ENCODE measurements at regions not wholly inside any gene's neighbourhood (a gene's known extent, or its start where the extent isn't known, plus 50 kb on each side); places are given as distances from the start of the nearest gene placed in this dataset.
"Not testable (repeated sequence)": the region's sequence is repeated elsewhere in the genome, so short reads cannot be mapped to it uniquely, and the experiment has no call there.

- 85% methylated on average over 1 of the region's 1 CpG for WGBS (ENCODE audit: insufficient coverage)
- H3K27me3 ChIP-seq (replicated peaks in 2 of 5; ENCODE audit: control insufficient read depth in 4 of 5, insufficient read depth in 5 of 5, low read length in 4 of 5): no peaks in the 10 kb centered on the region
Measured at GRCh38 chrX:127490000-127490399, 562.2 kb downstream of the ACTRT1 start.

DNA sequence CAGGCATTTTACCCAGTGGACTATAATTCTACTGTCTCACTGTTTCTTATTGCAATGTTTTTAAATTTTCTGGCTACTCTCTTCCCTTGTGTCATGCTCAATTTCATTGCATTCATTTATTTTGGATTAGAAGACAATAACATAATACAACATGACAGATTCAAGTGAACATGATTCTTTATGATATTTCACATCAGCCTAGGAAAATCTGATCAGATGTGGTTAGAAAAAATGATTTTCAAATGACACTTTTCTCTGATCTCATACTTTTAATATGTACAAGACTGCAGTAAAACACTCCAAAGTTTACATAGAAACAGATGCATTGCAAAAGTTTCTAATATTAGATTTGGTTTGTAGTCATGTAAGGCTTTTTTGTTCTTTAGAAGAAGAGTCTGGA lies 586.0 kb downstream of the ACTRT1 start:
- Histone ChIP-seq H3K36me3 (ENCODE audit: control insufficient read depth in 4 of 4, insufficient read depth in 4 of 4, low read length in 3 of 4) (no peaks in the 10 kb centered on the region), H3K27ac (ENCODE audit: insufficient read depth in 1 of 2, low read depth in 1 of 2, low read length in 2 of 2, poor library complexity in 1 of 2, severe bottlenecking in 2 of 2) (no peak overlapping the region), H3K9me3 (ENCODE audit: control extremely low read depth in 1 of 5, control insufficient read depth in 4 of 5, insufficient read depth in 2 of 5, low read depth in 1 of 5, low read length in 4 of 5) (no peaks in the 10 kb centered on the region), H3K4me3 (ENCODE audit: control insufficient read depth in 1 of 7, extremely low read depth in 1 of 7, insufficient read depth in 4 of 7, low read depth in 2 of 7, low read length in 6 of 7) (no peak overlapping the region), H3K4me1 (ENCODE audit: control extremely low read depth in 1 of 4, control insufficient read depth in 4 of 4, insufficient read depth in 4 of 4, low read length in 3 of 4) (no peaks in the 10 kb centered on the region), H3K27me3 (replicated peaks in 2 of 5; ENCODE audit: control insufficient read depth in 4 of 5, insufficient read depth in 5 of 5, low read length in 4 of 5) (no peaks in the 10 kb centered on the region)
- POLR2A ChIA-PET: no interaction called here
- CTCF ChIA-PET: no interaction called here
- DNase-seq: no peak

More at GRCh38 chrX:127490000-127490399, 562.2 kb downstream of the ACTRT1 start:
- H3K27ac ChIP-seq (ENCODE audit: insufficient read depth in 1 of 2, low read depth in 1 of 2, low read length in 2 of 2, poor library complexity in 1 of 2, severe bottlenecking in 2 of 2): no peak overlapping the region
- H3K4me3 ChIP-seq (ENCODE audit: control insufficient read depth in 1 of 7, extremely low read depth in 1 of 7, insufficient read depth in 4 of 7, low read depth in 2 of 7, low read length in 6 of 7): no peak overlapping the region
- POLR2A ChIA-PET: no interaction called here
- peak in 2 of 3 donors; percentile 1 to 3 for DNase-seq
- peaks cover 0 to 18% (median 7%) of the 10 kb centered on the region in 4 experiments for H3K4me1 ChIP-seq (ENCODE audit: control extremely low read depth in 1 of 4, control insufficient read depth in 4 of 4, insufficient read depth in 4 of 4, low read length in 3 of 4)
- CTCF ChIA-PET: no interaction called here
- no peaks in the 10 kb centered on the region for H3K36me3 ChIP-seq (ENCODE audit: control insufficient read depth in 4 of 4, insufficient read depth in 4 of 4, low read length in 3 of 4)
- peaks cover 0 to 9% (median 0%) of the 10 kb centered on the region in 5 experiments for H3K9me3 ChIP-seq (ENCODE audit: control extremely low read depth in 1 of 5, control insufficient read depth in 4 of 5, insufficient read depth in 2 of 5, low read depth in 1 of 5, low read length in 4 of 5)

DNA sequence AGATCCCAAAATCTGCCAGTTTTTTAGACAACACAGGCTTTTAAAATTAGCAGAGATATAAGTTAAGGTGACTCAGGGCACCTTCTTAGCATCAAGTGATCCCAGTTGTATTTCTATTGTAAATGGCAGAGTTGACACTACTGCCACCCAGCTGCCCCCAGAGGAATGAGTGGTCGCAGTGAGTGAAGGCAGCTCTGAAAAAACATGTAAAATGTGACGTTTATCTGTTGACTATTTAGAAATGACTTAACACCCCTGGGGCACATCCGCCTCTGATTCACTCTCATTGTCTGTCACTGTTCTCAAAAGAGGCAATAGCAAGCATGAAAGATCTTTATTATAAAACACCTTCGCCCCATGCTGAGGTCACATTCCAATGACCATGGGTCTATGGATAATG lies 592.4 kb downstream of the ACTRT1 start:
- POLR2A ChIA-PET: no interaction called here
- Histone ChIP-seq H3K4me1 (ENCODE audit: control extremely low read depth in 1 of 4, control insufficient read depth in 4 of 4, insufficient read depth in 4 of 4, low read length in 3 of 4) (no peaks in the 10 kb centered on the region), H3K36me3 (ENCODE audit: control insufficient read depth in 4 of 4, insufficient read depth in 4 of 4, low read length in 3 of 4) (no peaks in the 10 kb centered on the region), H3K4me3 (ENCODE audit: control insufficient read depth in 1 of 7, extremely low read depth in 1 of 7, insufficient read depth in 4 of 7, low read depth in 2 of 7, low read length in 6 of 7) (no peak overlapping the region), H3K9me3 (ENCODE audit: control extremely low read depth in 1 of 5, control insufficient read depth in 4 of 5, insufficient read depth in 2 of 5, low read depth in 1 of 5, low read length in 4 of 5) (no peaks in the 10 kb centered on the region), H3K27ac (ENCODE audit: insufficient read depth in 1 of 2, low read depth in 1 of 2, low read length in 2 of 2, poor library complexity in 1 of 2, severe bottlenecking in 2 of 2) (no peak overlapping the region), H3K27me3 (replicated peaks in 2 of 5; ENCODE audit: control insufficient read depth in 4 of 5, insufficient read depth in 5 of 5, low read length in 4 of 5) (no peaks in the 10 kb centered on the region)
- DNase-seq: no peak
- 57% methylated on average over 1 of the region's 4 CpGs for WGBS (ENCODE audit: insufficient coverage)
- CTCF ChIA-PET: no interaction called here

DNA sequence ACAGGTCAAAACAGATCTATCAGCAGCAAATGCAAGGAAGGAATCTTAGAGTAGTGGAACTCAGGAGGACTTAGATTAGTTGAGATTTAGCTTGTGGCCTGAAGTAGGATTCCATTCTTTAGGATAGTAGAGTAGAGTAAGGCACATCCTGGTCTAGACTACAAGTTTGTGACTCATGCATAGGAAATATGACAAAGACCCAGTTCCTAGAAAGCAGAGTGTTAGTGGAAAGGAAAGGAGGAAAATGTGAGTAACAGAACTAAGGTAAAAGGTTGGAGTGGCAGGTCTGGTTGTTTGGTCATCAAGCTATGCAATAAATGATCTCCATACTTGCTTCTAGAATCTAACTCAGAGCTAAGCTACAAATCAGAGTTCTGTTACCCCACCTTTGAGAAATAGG lies 595.0 kb downstream of the ACTRT1 start:
- Histone ChIP-seq H3K36me3 (ENCODE audit: control insufficient read depth in 4 of 4, insufficient read depth in 4 of 4, low read length in 3 of 4) (no peaks in the 10 kb centered on the region), H3K4me3 (ENCODE audit: control insufficient read depth in 1 of 7, extremely low read depth in 1 of 7, insufficient read depth in 4 of 7, low read depth in 2 of 7, low read length in 6 of 7) (no peak overlapping the region), H3K4me1 (ENCODE audit: control extremely low read depth in 1 of 4, control insufficient read depth in 4 of 4, insufficient read depth in 4 of 4, low read length in 3 of 4) (no peaks in the 10 kb centered on the region), H3K27ac (ENCODE audit: insufficient read depth in 1 of 2, low read depth in 1 of 2, low read length in 2 of 2, poor library complexity in 1 of 2, severe bottlenecking in 2 of 2) (no peak overlapping the region), H3K9me3 (ENCODE audit: control extremely low read depth in 1 of 5, control insufficient read depth in 4 of 5, insufficient read depth in 2 of 5, low read depth in 1 of 5, low read length in 4 of 5) (no peaks in the 10 kb centered on the region), H3K27me3 (replicated peaks in 2 of 5; ENCODE audit: control insufficient read depth in 4 of 5, insufficient read depth in 5 of 5, low read length in 4 of 5) (no peaks in the 10 kb centered on the region)
- ChIA-PET POLR2A (no interaction called here), CTCF (no interaction called here)
- DNase-seq: no peak

DNA sequence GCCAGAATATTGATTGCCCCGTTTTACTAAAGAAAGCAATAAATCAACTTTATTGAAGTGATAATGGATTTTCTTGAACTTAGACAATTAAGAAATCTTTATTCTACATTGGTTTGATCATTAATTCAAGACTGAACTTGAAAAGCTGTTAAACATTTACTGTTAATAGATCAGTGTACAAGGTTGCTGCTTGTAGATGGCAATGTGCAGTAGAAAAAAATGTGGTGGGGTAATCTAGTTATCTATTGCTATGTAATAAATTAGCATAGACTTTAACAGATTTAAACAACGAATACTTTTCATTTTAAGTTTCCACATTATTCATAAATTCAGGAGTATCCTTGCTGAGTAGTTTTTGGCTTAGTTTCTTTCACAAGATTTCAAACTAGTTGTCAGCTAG lies 612.5 kb downstream of the ACTRT1 start:
- Histone ChIP-seq H3K36me3 (ENCODE audit: control insufficient read depth in 4 of 4, insufficient read depth in 4 of 4, low read length in 3 of 4) (no peaks in the 10 kb centered on the region), H3K4me3 (ENCODE audit: control insufficient read depth in 1 of 7, extremely low read depth in 1 of 7, insufficient read depth in 4 of 7, low read depth in 2 of 7, low read length in 6 of 7) (no peak overlapping the region), H3K27ac (ENCODE audit: insufficient read depth in 1 of 2, low read depth in 1 of 2, low read length in 2 of 2, poor library complexity in 1 of 2, severe bottlenecking in 2 of 2) (no peak overlapping the region), H3K27me3 (replicated peaks in 2 of 5; ENCODE audit: control insufficient read depth in 4 of 5, insufficient read depth in 5 of 5, low read length in 4 of 5) (no peaks in the 10 kb centered on the region), H3K9me3 (ENCODE audit: control extremely low read depth in 1 of 5, control insufficient read depth in 4 of 5, insufficient read depth in 2 of 5, low read depth in 1 of 5, low read length in 4 of 5) (no peaks in the 10 kb centered on the region), H3K4me1 (ENCODE audit: control extremely low read depth in 1 of 4, control insufficient read depth in 4 of 4, insufficient read depth in 4 of 4, low read length in 3 of 4) (no peaks in the 10 kb centered on the region)
- POLR2A ChIA-PET: no interaction called here
- CTCF ChIA-PET: no interaction called here
- WGBS (ENCODE audit: insufficient coverage): no CpG with 5 or more reads among the region's 2 CpGs
- no peak for DNase-seq

- no peak for DNase-seq
- CTCF ChIA-PET: no interaction called here
- H3K27ac ChIP-seq (ENCODE audit: insufficient read depth in 1 of 2, low read depth in 1 of 2, low read length in 2 of 2, poor library complexity in 1 of 2, severe bottlenecking in 2 of 2): no peak overlapping the region
- H3K36me3 ChIP-seq (ENCODE audit: control insufficient read depth in 4 of 4, insufficient read depth in 4 of 4, low read length in 3 of 4): no peaks in the 10 kb centered on the region
- H3K9me3 ChIP-seq (ENCODE audit: control extremely low read depth in 1 of 5, control insufficient read depth in 4 of 5, insufficient read depth in 2 of 5, low read depth in 1 of 5, low read length in 4 of 5): no peaks in the 10 kb centered on the region
- no peaks in the 10 kb centered on the region for H3K4me1 ChIP-seq (ENCODE audit: control extremely low read depth in 1 of 4, control insufficient read depth in 4 of 4, insufficient read depth in 4 of 4, low read length in 3 of 4)
- H3K4me3 ChIP-seq (ENCODE audit: control insufficient read depth in 1 of 7, extremely low read depth in 1 of 7, insufficient read depth in 4 of 7, low read depth in 2 of 7, low read length in 6 of 7): no peak overlapping the region
- POLR2A ChIA-PET: no interaction called here
- no CpG with 5 or more reads among the region's 2 CpGs for WGBS (ENCODE audit: insufficient coverage)
- no peaks in the 10 kb centered on the region for H3K27me3 ChIP-seq (replicated peaks in 2 of 5; ENCODE audit: control insufficient read depth in 4 of 5, insufficient read depth in 5 of 5, low read length in 4 of 5)
Measured at GRCh38 chrX:127405946-127406345, 586.4 kb downstream of the PRR32 start.

DNA sequence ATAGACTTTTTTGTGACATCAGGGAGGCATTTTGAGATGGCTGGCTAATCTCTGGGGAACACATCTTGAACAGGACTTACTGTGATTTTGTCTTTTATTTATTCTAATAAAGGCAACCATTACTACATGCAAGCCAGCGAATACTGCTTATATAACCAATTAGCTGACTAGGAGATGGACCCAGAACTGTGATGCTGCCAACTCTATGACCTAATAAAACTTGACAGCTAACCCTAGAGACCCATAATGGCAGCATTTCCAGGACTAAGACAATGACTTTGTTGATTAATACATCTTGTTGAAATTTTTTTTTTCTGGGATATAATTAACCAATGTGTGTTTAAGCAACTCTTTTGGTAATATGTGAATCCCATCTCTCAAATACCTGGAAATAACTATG lies 584.6 kb downstream of the PRR32 start:
- Histone ChIP-seq H3K36me3 (ENCODE audit: control insufficient read depth in 4 of 4, insufficient read depth in 4 of 4, low read length in 3 of 4) (no peaks in the 10 kb centered on the region), H3K4me3 (ENCODE audit: control insufficient read depth in 1 of 7, extremely low read depth in 1 of 7, insufficient read depth in 4 of 7, low read depth in 2 of 7, low read length in 6 of 7) (no peak overlapping the region), H3K27ac (ENCODE audit: insufficient read depth in 1 of 2, low read depth in 1 of 2, low read length in 2 of 2, poor library complexity in 1 of 2, severe bottlenecking in 2 of 2) (no peak overlapping the region), H3K27me3 (replicated peaks in 2 of 5; ENCODE audit: control insufficient read depth in 4 of 5, insufficient read depth in 5 of 5, low read length in 4 of 5) (no peaks in the 10 kb centered on the region), H3K9me3 (ENCODE audit: control extremely low read depth in 1 of 5, control insufficient read depth in 4 of 5, insufficient read depth in 2 of 5, low read depth in 1 of 5, low read length in 4 of 5) (no peaks in the 10 kb centered on the region), H3K4me1 (ENCODE audit: control extremely low read depth in 1 of 4, control insufficient read depth in 4 of 4, insufficient read depth in 4 of 4, low read length in 3 of 4) (peaks cover 0 to 4% (median under 1%) of the 10 kb centered on the region in 4 experiments)
- CTCF ChIA-PET: no interaction called here
- DNase-seq: no peak
- POLR2A ChIA-PET: no interaction called here
- WGBS (ENCODE audit: insufficient coverage): no CpG with 5 or more reads among the region's 1 CpG

GRCh38 chrX:127400231-127400630 lies 580.7 kb downstream of the PRR32 start:
- 47% methylated on average over 2 of the region's 4 CpGs for WGBS (ENCODE audit: insufficient coverage)
- H3K9me3 ChIP-seq (ENCODE audit: control extremely low read depth in 1 of 5, control insufficient read depth in 4 of 5, insufficient read depth in 2 of 5, low read depth in 1 of 5, low read length in 4 of 5); H3K4me1 ChIP-seq (ENCODE audit: control extremely low read depth in 1 of 4, control insufficient read depth in 4 of 4, insufficient read depth in 4 of 4, low read length in 3 of 4); H3K36me3 ChIP-seq (ENCODE audit: control insufficient read depth in 4 of 4, insufficient read depth in 4 of 4, low read length in 3 of 4); H3K27me3 ChIP-seq (replicated peaks in 2 of 5; ENCODE audit: control insufficient read depth in 4 of 5, insufficient read depth in 5 of 5, low read length in 4 of 5); CTCF ChIA-PET; POLR2A ChIA-PET; H3K4me3 ChIP-seq (ENCODE audit: control insufficient read depth in 1 of 7, extremely low read depth in 1 of 7, insufficient read depth in 4 of 7, low read depth in 2 of 7, low read length in 6 of 7); H3K27ac ChIP-seq (ENCODE audit: insufficient read depth in 1 of 2, low read depth in 1 of 2, low read length in 2 of 2, poor library complexity in 1 of 2, severe bottlenecking in 2 of 2): not testable (repeated sequence)
- DNase-seq: peak; percentile 4 to 76 (median 66)
